Activated naive CD8-positive, alpha-beta T cell treated with anti-CD3 and anti-CD28 coated beads, Interleukin-2, amount 50 U/mL, for 24 hours (primary cell): ENCODE measurements at regions not wholly inside any gene's neighbourhood (a gene's known extent, or its start where the extent isn't known, plus 50 kb on each side); places are given as distances from the start of the nearest gene placed in this dataset.
"Not testable (repeated sequence)": the region's sequence is repeated elsewhere in the genome, so short reads cannot be mapped to it uniquely, and the experiment has no call there.

Source experiments
- ATAC-seq: fragments of 150-1000 bp; cut with Tn5 transposase; one replicate; pipeline ENCODE4 v1.10.0; 2021
- DNase-seq: peaks from one replicate; pipeline ENCODE4 v3.0.0; 2021
- H3K27ac Mint-ChIP-seq: one replicate; pipeline ENCODE4 v1.8.0; 2021; ENCODE audit warnings: mild to moderate bottlenecking, mixed read lengths
- H3K27me3 Mint-ChIP-seq: one replicate; pipeline ENCODE4 v1.8.0; 2021; ENCODE audit warnings: mixed read lengths
- H3K36me3 Mint-ChIP-seq: one replicate; pipeline ENCODE4 v1.8.0; 2021; ENCODE audit warnings: low read depth, mixed read lengths
- H3K4me1 Mint-ChIP-seq: one replicate; pipeline ENCODE4 v1.8.0; 2021; ENCODE audit warnings: mixed read lengths
- H3K4me3 Mint-ChIP-seq: one replicate; pipeline ENCODE4 v1.8.0; 2021; ENCODE audit warnings: mild to moderate bottlenecking, moderate library complexity, mixed read lengths
- H3K9me3 Mint-ChIP-seq: one replicate; pipeline ENCODE4 v1.8.0; 2021; ENCODE audit warnings: mixed read lengths

GRCh38 chr16:54879681-54880080 is 51.0 kb upstream of the IRX5 start:
- Mint-ChIP-seq H3K27ac (no peak overlapping the region), H3K36me3 (no peaks in the 10 kb centered on the region), H3K27me3 (peaks cover 7% of the 10 kb centered on the region), H3K4me1 (no peaks in the 10 kb centered on the region), H3K9me3 (peaks cover 5% of the 10 kb centered on the region), H3K4me3 (no peak overlapping the region)
- no peak for DNase-seq
- no peak for ATAC-seq

GRCh38 chr16:54878301-54878700 is 52.4 kb upstream of the IRX5 start:
- Mint-ChIP-seq H3K4me1 (no peaks in the 10 kb centered on the region), H3K9me3 (peaks cover 3% of the 10 kb centered on the region), H3K4me3 (no peak overlapping the region), H3K36me3 (no peaks in the 10 kb centered on the region), H3K27me3 (peaks cover 8% of the 10 kb centered on the region), H3K27ac (no peak overlapping the region)
- DNase-seq = no peak
- ATAC-seq = no peak

GRCh38 chr16:54875443-54875842 is 55.2 kb upstream of the IRX5 start:
- DNase-seq = no peak
- no peak for ATAC-seq
- Mint-ChIP-seq H3K4me1 (no peaks in the 10 kb centered on the region), H3K4me3 (no peak overlapping the region), H3K9me3 (peaks cover 3% of the 10 kb centered on the region), H3K27ac (no peak overlapping the region), H3K36me3 (no peaks in the 10 kb centered on the region), H3K27me3 (peaks cover 5% of the 10 kb centered on the region)

GRCh38 chr16:54873716-54874373 is 56.8 kb upstream of the IRX5 start:
- DNase-seq, H3K4me1 Mint-ChIP-seq, ATAC-seq, H3K9me3 Mint-ChIP-seq, H3K36me3 Mint-ChIP-seq, H3K27me3 Mint-ChIP-seq, H3K27ac Mint-ChIP-seq, H3K4me3 Mint-ChIP-seq: not testable (repeated sequence)

- DNase-seq = no peak
- Mint-ChIP-seq H3K9me3 (peaks cover 3% of the 10 kb centered on the region), H3K27me3 (peaks cover 3% of the 10 kb centered on the region), H3K36me3 (no peaks in the 10 kb centered on the region), H3K4me1 (no peaks in the 10 kb centered on the region), H3K4me3 (no peak overlapping the region), H3K27ac (no peak overlapping the region)
- ATAC-seq = no peak
Measured at GRCh38 chr16:54873071-54873470, 57.6 kb upstream of the IRX5 start.

- DNase-seq (no peak), ATAC-seq (no peak)
- H3K4me1 Mint-ChIP-seq = no peaks in the 10 kb centered on the region
- no peak overlapping the region for H3K27ac Mint-ChIP-seq
- H3K4me3 Mint-ChIP-seq = no peak overlapping the region
- H3K27me3 Mint-ChIP-seq = peaks cover 2% of the 10 kb centered on the region
- H3K9me3 Mint-ChIP-seq = peaks cover 3% of the 10 kb centered on the region
- no peaks in the 10 kb centered on the region for H3K36me3 Mint-ChIP-seq
Measured at GRCh38 chr16:54870151-54870550, 60.5 kb upstream of the IRX5 start.

GRCh38 chr16:54867302-54867832 is 63.3 kb upstream of the IRX5 start:
- Mint-ChIP-seq H3K4me3 (no peak overlapping the region), H3K36me3 (no peaks in the 10 kb centered on the region), H3K27ac (no peak overlapping the region), H3K27me3 (no peaks in the 10 kb centered on the region), H3K4me1 (no peaks in the 10 kb centered on the region), H3K9me3 (no peaks in the 10 kb centered on the region)
- DNase-seq (no peak), ATAC-seq (no peak)

- DNase-seq (no peak), ATAC-seq (no peak)
- H3K36me3 Mint-ChIP-seq = no peaks in the 10 kb centered on the region
- H3K9me3 Mint-ChIP-seq = no peaks in the 10 kb centered on the region
- peaks cover 4% of the 10 kb centered on the region for H3K27me3 Mint-ChIP-seq
- no peaks in the 10 kb centered on the region for H3K4me1 Mint-ChIP-seq
- H3K4me3 Mint-ChIP-seq = no peak overlapping the region
- no peak overlapping the region for H3K27ac Mint-ChIP-seq
Measured at GRCh38 chr16:54862529-54862928, 68.1 kb upstream of the IRX5 start.

- Mint-ChIP-seq H3K27me3 (peaks cover 6% of the 10 kb centered on the region), H3K27ac (no peak overlapping the region), H3K4me3 (no peak overlapping the region), H3K4me1 (no peaks in the 10 kb centered on the region), H3K9me3 (peaks cover 19% of the 10 kb centered on the region), H3K36me3 (no peaks in the 10 kb centered on the region)
- ATAC-seq (no peak), DNase-seq (no peak)
Measured at GRCh38 chr16:54856871-54857270, 73.8 kb upstream of the IRX5 start.

- Mint-ChIP-seq H3K4me1 (no peaks in the 10 kb centered on the region), H3K27ac (no peak overlapping the region), H3K36me3 (no peaks in the 10 kb centered on the region), H3K9me3 (peaks cover 12% of the 10 kb centered on the region), H3K4me3 (no peak overlapping the region), H3K27me3 (peaks cover 2% of the 10 kb centered on the region)
- DNase-seq = no peak
- no peak for ATAC-seq
Measured at GRCh38 chr16:54847609-54848008, 83.1 kb upstream of the IRX5 start.

GRCh38 chr16:54847207-54847606 is 83.5 kb upstream of the IRX5 start:
- H3K4me3 Mint-ChIP-seq = no peak overlapping the region
- DNase-seq = no peak
- H3K27me3 Mint-ChIP-seq = peaks cover 2% of the 10 kb centered on the region
- H3K4me1 Mint-ChIP-seq = no peaks in the 10 kb centered on the region
- peaks cover 13% of the 10 kb centered on the region for H3K9me3 Mint-ChIP-seq
- no peaks in the 10 kb centered on the region for H3K36me3 Mint-ChIP-seq
- ATAC-seq = no peak
- no peak overlapping the region for H3K27ac Mint-ChIP-seq

GRCh38 chr16:54846766-54847165 is 83.9 kb upstream of the IRX5 start:
- ATAC-seq = no peak
- H3K4me1 Mint-ChIP-seq = no peaks in the 10 kb centered on the region
- no peak for DNase-seq
- no peak overlapping the region for H3K4me3 Mint-ChIP-seq
- peaks cover 2% of the 10 kb centered on the region for H3K27me3 Mint-ChIP-seq
- H3K27ac Mint-ChIP-seq = no peak overlapping the region
- H3K9me3 Mint-ChIP-seq = peaks cover 13% of the 10 kb centered on the region
- no peaks in the 10 kb centered on the region for H3K36me3 Mint-ChIP-seq

- ATAC-seq (no peak), DNase-seq (no peak)
- H3K4me3 Mint-ChIP-seq = no peak overlapping the region
- H3K27ac Mint-ChIP-seq = no peak overlapping the region
- H3K9me3 Mint-ChIP-seq = peaks cover 13% of the 10 kb centered on the region
- H3K4me1 Mint-ChIP-seq = no peaks in the 10 kb centered on the region
- no peaks in the 10 kb centered on the region for H3K36me3 Mint-ChIP-seq
- peaks cover 2% of the 10 kb centered on the region for H3K27me3 Mint-ChIP-seq
Measured at GRCh38 chr16:54843424-54843750, 87.3 kb upstream of the IRX5 start.

GRCh38 chr16:54842743-54843423 is 87.8 kb upstream of the IRX5 start:
- peaks cover 13% of the 10 kb centered on the region for H3K9me3 Mint-ChIP-seq

GRCh38 chr16:54829691-54830090 is 101.0 kb upstream of the IRX5 start:
- peaks cover 4% of the 10 kb centered on the region for H3K27me3 Mint-ChIP-seq
- DNase-seq (no peak), ATAC-seq (no peak)
- no peak overlapping the region for H3K4me3 Mint-ChIP-seq
- peaks cover 19% of the 10 kb centered on the region for H3K9me3 Mint-ChIP-seq
- H3K36me3 Mint-ChIP-seq = no peaks in the 10 kb centered on the region
- H3K27ac Mint-ChIP-seq = no peak overlapping the region
- H3K4me1 Mint-ChIP-seq = no peaks in the 10 kb centered on the region

More at GRCh38 chr16:54842743-54843423, 87.8 kb upstream of the IRX5 start:
- Mint-ChIP-seq H3K27ac (no peak overlapping the region), H3K27me3 (peaks cover 2% of the 10 kb centered on the region), H3K36me3 (no peaks in the 10 kb centered on the region), H3K4me1 (no peaks in the 10 kb centered on the region), H3K4me3 (no peak overlapping the region)
- ATAC-seq = no peak
- DNase-seq = no peak
